Ovary (tissue), 3 donors: ENCODE measurements at regions not wholly inside any gene's neighbourhood (a gene's known extent, or its start where the extent isn't known, plus 50 kb on each side); places are given as distances from the start of the nearest gene placed in this dataset.

Experiments
- EP300 ChIP-seq: sonication (generic); formaldehyde crosslinking; IDR thresholded peaks from one replicate; pipeline ENCODE4 v1.6.1; 2017; ENCODE audit warnings: antibody characterized with exemption
- POLR2A ChIP-seq: fragments of 450-650 bp; IDR thresholded peaks from one replicate; pipeline ENCODE4 v1.6.1; 2017; ENCODE audit warnings: antibody characterized with exemption, mild to moderate bottlenecking, moderate library complexity
- TF ChIP-seq, protein P1 (sequence below), 3 donors: fragments of 450-650 bp in 2 of 3; fragments of 200-600 bp in 1 of 3; IDR thresholded peaks; one replicate each; pipeline versions ENCODE4 v1.5.1 to v1.8.0; 2016 to 2022; ENCODE audit warnings: antibody characterized with exemption in 3 of 3, mild to moderate bottlenecking in 1 of 3
- donor health status: DM: no; HTN: no; CAD: no.

DNA sequence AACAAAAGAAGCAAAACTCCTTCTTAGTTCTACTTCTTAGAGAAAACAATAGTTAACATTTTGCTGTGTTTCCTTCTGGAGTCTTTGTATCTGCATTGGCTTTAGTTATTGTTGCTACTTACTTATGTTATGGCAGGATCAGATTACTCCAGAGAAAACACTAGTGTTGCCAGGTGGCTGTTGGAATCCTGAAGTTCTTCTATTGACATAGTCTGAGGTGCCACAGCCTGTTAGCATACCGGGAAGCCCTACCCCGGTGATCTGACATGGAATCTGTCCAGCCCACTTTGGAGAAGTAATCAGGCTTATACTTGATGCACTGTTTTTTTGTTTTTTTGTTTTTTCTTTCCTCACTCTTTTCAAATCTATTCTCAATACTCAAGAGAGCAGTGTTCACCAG lies 68.5 kb upstream of the CEP78 start:
- TF ChIP-seq, protein P1, sequence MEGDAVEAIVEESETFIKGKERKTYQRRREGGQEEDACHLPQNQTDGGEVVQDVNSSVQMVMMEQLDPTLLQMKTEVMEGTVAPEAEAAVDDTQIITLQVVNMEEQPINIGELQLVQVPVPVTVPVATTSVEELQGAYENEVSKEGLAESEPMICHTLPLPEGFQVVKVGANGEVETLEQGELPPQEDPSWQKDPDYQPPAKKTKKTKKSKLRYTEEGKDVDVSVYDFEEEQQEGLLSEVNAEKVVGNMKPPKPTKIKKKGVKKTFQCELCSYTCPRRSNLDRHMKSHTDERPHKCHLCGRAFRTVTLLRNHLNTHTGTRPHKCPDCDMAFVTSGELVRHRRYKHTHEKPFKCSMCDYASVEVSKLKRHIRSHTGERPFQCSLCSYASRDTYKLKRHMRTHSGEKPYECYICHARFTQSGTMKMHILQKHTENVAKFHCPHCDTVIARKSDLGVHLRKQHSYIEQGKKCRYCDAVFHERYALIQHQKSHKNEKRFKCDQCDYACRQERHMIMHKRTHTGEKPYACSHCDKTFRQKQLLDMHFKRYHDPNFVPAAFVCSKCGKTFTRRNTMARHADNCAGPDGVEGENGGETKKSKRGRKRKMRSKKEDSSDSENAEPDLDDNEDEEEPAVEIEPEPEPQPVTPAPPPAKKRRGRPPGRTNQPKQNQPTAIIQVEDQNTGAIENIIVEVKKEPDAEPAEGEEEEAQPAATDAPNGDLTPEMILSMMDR (IDR thresholded peaks at IDR 0.05): no peak
- TF ChIP-seq POLR2A (no peak), EP300 (no peak)
